ENCODE measurements at regions not wholly inside any gene's neighbourhood (a gene's known extent, or its start where the extent isn't known, plus 50 kb on each side); places are given as distances from the start of the nearest gene placed in this dataset.

GRCh38 chr1:227469708-227470107 is 93.6 kb upstream of the ZNF678 start:
- no peaks in the 10 kb centered on the region for H3K36me3 ChIP-seq (ENCODE audit: control insufficient read depth, insufficient read depth, low read length)
- no peaks in the 10 kb centered on the region for H3K4me1 ChIP-seq (replicated peaks in 1 of 2; ENCODE audit: control insufficient read depth in 2 of 2, insufficient read depth in 2 of 2, low read length in 2 of 2)
- WGBS (ENCODE audit: insufficient coverage, low coverage, missing lambda C conversion rate), result 0% methylated on average over 3 of the region's 3 CpGs
- H2AFZ ChIP-seq (ENCODE audit: low read depth, low read length), result no peak overlapping the region
- H3K27me3 ChIP-seq (ENCODE audit: control insufficient read depth in 2 of 2, insufficient read depth in 2 of 2, low read length in 2 of 2), result peaks cover 4 to 21% of the 10 kb centered on the region in 2 experiments; a peak in 4 of 5 replicates
- intact Hi-C loops (cut with micrococcal nuclease), result no loop called here
- FAIRE-seq, result no peak
- H3K9me1 ChIP-seq (ENCODE audit: control insufficient read depth, insufficient read depth, low read length), result no peaks in the 10 kb centered on the region
- H3K4me3 ChIP-seq, result no peak overlapping the region
- no peak overlapping the region for H3K9ac ChIP-seq (ENCODE audit: insufficient read depth in 1 of 2, low read depth in 2 of 2, low read length in 2 of 2)
- no peak for DNase-seq (ENCODE audit: extremely low read depth in 1 of 4, low spot score in 3 of 4)
- H3K9me3 ChIP-seq (replicated peaks; ENCODE audit: control insufficient read depth, insufficient read depth, low read depth, low read length), result no peaks in the 10 kb centered on the region
- BruUV-seq (replicated peaks), result no TSS peak
- CTCF ChIA-PET (ENCODE audit: low intra/inter-chr PET ratio), result no interaction called here
- in situ Hi-C loops (cut with MboI), result no loop called here
- H3K79me2 ChIP-seq (ENCODE audit: control insufficient read depth, insufficient read depth, low read length), result no peaks in the 10 kb centered on the region
- H3K4me2 ChIP-seq (ENCODE audit: insufficient read depth, low read length), result no peak overlapping the region
- no peak for ATAC-seq
- POLR2A ChIA-PET, result interaction anchor here (1.1 kb wide), 1 partner anchor 12 kb away, joined by 3 read pairs; no protein-coding TSS in a partner anchor
- no peak overlapping the region for H3K27ac ChIP-seq (ENCODE audit: extremely low read depth, low read depth, low read length)
- no peaks in the 10 kb centered on the region for H4K20me1 ChIP-seq (replicated peaks; ENCODE audit: control insufficient read depth, insufficient read depth, low read length)
- TF ChIP-seq NBN (IDR thresholded peaks at IDR 0.05; ENCODE audit: low read depth) (no peak), HCFC1 (IDR thresholded peaks at IDR 0.05; ENCODE audit: low read depth, low read length) (no peak), GTF2E2 (tag; IDR thresholded peaks at IDR 0.05) (no peak), SPI1 (IDR thresholded peaks at IDR 0.05; ENCODE audit: borderline replicate concordance, low read depth, low read length) (no peak), POLR3G (IDR thresholded peaks at IDR 0.05; ENCODE audit: extremely low read depth, insufficient read length, insufficient replicate concordance) (no peak), ZNF707 (CRISPR knock-in tag; conservative IDR thresholded peaks at IDR 0.05) (no peak), E2F3 (CRISPR knock-in tag; IDR thresholded peaks at IDR 0.05) (no peak), TBL1XR1 (IDR thresholded peaks at IDR 0.05; ENCODE audit: low read length in 2 of 2) (no peak), MXI1 (IDR thresholded peaks at IDR 0.05; ENCODE audit: low read depth, low read length) (no peak), BCOR (IDR thresholded peaks at IDR 0.05) (no peak), SP2 (IDR thresholded peaks at IDR 0.05; ENCODE audit: extremely low read depth, low read depth, low read length, poor library complexity, severe bottlenecking) (no peak), CAMTA2 (CRISPR knock-in tag; conservative IDR thresholded peaks at IDR 0.05) (no peak), ZNF449 (CRISPR knock-in tag; IDR thresholded peaks at IDR 0.05) (no peak), ZNF511 (CRISPR knock-in tag; IDR thresholded peaks at IDR 0.05) (no peak)
